PFSK-1 (cell line): ENCODE measurements at regions not wholly inside any gene's neighbourhood (a gene's known extent, or its start where the extent isn't known, plus 50 kb on each side); places are given as distances from the start of the nearest gene placed in this dataset.

Experiments used
- POLR2AphosphoS5 ChIP-seq: IDR thresholded peaks from 2 replicates; pipeline ENCODE4 v1.6.1; 2012; ENCODE audit warnings: low read depth, mild to moderate bottlenecking, control low read depth, low read length, moderate library complexity
- REST ChIP-seq, 2 experiments: IDR thresholded peaks; 2 replicates each; pipeline versions ENCODE4 v1.6.1 to v1.8.0; 2011 to 2012; ENCODE audit warnings: low read depth in 2 of 2, low read length in 2 of 2, control low read depth in 1 of 2, inconsistent platforms in 1 of 2, mild to moderate bottlenecking in 1 of 2, moderate library complexity in 1 of 2; ENCODE audit not compliant: insufficient read depth in 1 of 2
- SIN3A ChIP-seq: IDR thresholded peaks from 2 replicates; pipeline ENCODE4 v1.6.1; 2012; ENCODE audit warnings: mild to moderate bottlenecking, low read length, moderate library complexity, borderline replicate concordance; ENCODE audit not compliant: insufficient read depth

- TF ChIP-seq POLR2AphosphoS5 (no peak), REST (IDR thresholded peaks at IDR 0.05; ENCODE audit: insufficient read depth in 1 of 2, low read depth in 2 of 2, low read length in 2 of 2) (no peak), SIN3A (no peak)
Observed at GRCh38 chr2:173828189-173829142, 136.7 kb downstream of the SP3 start.
